ENCODE measurements at regions not wholly inside any gene's neighbourhood (a gene's known extent, or its start where the extent isn't known, plus 50 kb on each side); places are given as distances from the start of the nearest gene placed in this dataset.
"Not testable (repeated sequence)": the region's sequence is repeated elsewhere in the genome, so short reads cannot be mapped to it uniquely, and the experiment has no call there.

GRCh38 chr5:15284706-15285105 lies 215.3 kb upstream of the FBXL7 start:
- TF ChIP-seq, protein P1, sequence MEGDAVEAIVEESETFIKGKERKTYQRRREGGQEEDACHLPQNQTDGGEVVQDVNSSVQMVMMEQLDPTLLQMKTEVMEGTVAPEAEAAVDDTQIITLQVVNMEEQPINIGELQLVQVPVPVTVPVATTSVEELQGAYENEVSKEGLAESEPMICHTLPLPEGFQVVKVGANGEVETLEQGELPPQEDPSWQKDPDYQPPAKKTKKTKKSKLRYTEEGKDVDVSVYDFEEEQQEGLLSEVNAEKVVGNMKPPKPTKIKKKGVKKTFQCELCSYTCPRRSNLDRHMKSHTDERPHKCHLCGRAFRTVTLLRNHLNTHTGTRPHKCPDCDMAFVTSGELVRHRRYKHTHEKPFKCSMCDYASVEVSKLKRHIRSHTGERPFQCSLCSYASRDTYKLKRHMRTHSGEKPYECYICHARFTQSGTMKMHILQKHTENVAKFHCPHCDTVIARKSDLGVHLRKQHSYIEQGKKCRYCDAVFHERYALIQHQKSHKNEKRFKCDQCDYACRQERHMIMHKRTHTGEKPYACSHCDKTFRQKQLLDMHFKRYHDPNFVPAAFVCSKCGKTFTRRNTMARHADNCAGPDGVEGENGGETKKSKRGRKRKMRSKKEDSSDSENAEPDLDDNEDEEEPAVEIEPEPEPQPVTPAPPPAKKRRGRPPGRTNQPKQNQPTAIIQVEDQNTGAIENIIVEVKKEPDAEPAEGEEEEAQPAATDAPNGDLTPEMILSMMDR (IDR thresholded peaks at IDR 0.05; ENCODE audit: low read depth, low read length), result no peak
- no peak overlapping the region for H3K4me3 ChIP-seq (replicated peaks in 1 of 2; ENCODE audit: low read depth in 2 of 2, low read length in 2 of 2)
- DNase-seq (ENCODE audit: low read depth in 2 of 2), result no peak

- TF ChIP-seq, protein P1 (IDR thresholded peaks at IDR 0.05; ENCODE audit: low read depth, low read length), result no peak
- no peak overlapping the region for H3K4me3 ChIP-seq (replicated peaks in 1 of 2; ENCODE audit: low read depth in 2 of 2, low read length in 2 of 2)
- no peak for DNase-seq (ENCODE audit: low read depth in 2 of 2)
Observed at GRCh38 chr5:15283076-15283475, 216.9 kb upstream of the FBXL7 start.

- TF ChIP-seq, protein P1 (IDR thresholded peaks at IDR 0.05; ENCODE audit: low read depth, low read length), result no peak
- no peak overlapping the region for H3K4me3 ChIP-seq (replicated peaks in 1 of 2; ENCODE audit: low read depth in 2 of 2, low read length in 2 of 2)
- DNase-seq (ENCODE audit: low read depth in 2 of 2), result no peak
Observed at GRCh38 chr5:15282611-15283010, 217.4 kb upstream of the FBXL7 start.

DNA sequence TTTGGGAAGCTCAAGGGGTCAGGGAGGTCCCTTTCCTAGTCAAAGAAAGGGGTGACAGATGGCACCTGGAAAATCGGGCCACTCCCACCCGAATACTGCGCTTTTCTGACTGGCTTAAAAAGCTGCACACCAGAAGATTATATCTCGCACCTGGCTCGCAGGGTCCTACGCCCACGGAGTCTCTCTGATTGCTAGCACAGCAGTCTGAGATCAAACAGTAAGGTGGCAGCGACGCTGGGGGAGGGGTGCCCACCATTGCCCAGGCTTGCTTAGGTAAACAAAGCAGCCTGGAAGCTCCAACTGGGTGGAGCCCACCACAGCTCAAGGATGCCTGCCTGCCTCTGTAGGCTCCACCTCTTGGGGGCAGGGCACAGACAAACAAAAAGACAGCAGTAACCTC lies 228.4 kb upstream of the FBXL7 start:
- H3K4me3 ChIP-seq (replicated peaks in 1 of 2; ENCODE audit: low read depth in 2 of 2, low read length in 2 of 2); DNase-seq (ENCODE audit: low read depth in 2 of 2): not testable (repeated sequence)

DNA sequence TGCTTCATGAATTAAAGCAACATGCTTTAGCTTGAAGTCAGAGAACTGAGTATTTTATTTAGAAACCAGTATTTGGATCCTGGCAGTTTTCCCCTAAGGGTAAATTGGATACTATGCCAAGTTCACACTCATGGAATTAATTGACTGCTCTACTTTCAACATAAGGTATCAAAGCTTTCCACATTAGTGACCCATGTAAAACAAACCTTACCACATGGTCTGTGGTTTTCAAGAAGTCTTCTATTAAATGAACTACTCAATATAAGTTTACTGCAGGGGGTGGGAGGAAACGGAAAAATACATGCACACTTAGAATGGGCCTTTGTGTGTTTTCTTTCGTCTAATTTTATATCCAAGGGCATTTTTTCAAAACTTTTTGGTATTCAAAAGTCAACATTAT lies 232.0 kb upstream of the FBXL7 start:
- TF ChIP-seq, protein P1 (IDR thresholded peaks at IDR 0.05; ENCODE audit: low read depth, low read length), result no peak
- no peak for DNase-seq (ENCODE audit: low read depth in 2 of 2)
- H3K4me3 ChIP-seq (replicated peaks in 1 of 2; ENCODE audit: low read depth in 2 of 2, low read length in 2 of 2), result no peak overlapping the region

DNA sequence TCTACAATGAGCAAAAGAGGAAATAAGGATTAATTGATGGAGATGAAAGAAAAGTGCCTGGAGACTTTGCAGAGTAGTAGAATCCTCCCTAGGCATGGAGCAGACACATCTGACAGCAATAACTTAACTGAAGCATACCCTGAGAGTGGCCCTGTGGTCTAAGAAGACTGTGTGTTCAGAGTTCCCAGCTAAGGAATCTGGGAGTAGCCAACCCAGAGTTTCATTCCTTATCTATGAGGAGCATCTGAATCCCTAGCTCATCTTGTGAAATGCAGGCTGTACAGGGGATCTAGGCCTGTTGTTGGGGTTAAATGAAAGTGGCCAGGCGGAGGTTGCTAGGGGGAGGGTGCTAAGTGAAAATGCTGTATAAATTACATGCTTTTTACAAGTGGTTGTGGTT lies 233.1 kb upstream of the FBXL7 start:
- H3K4me3 ChIP-seq (replicated peaks in 1 of 2; ENCODE audit: low read depth in 2 of 2, low read length in 2 of 2), result no peak overlapping the region
- TF ChIP-seq, protein P1 (IDR thresholded peaks at IDR 0.05; ENCODE audit: low read depth, low read length), result no peak
- no peak for DNase-seq (ENCODE audit: low read depth in 2 of 2)

GRCh38 chr5:15266229-15266628 lies 233.8 kb upstream of the FBXL7 start:
- TF ChIP-seq, protein P1 (IDR thresholded peaks at IDR 0.05; ENCODE audit: low read depth, low read length), result no peak
- H3K4me3 ChIP-seq (replicated peaks in 1 of 2; ENCODE audit: low read depth in 2 of 2, low read length in 2 of 2), result no peak overlapping the region
- DNase-seq (ENCODE audit: low read depth in 2 of 2), result no peak

Data from cardiac fibroblast (primary cell).